Liver (tissue), 7 donors: ENCODE measurements at regions not wholly inside any gene's neighbourhood (a gene's known extent, or its start where the extent isn't known, plus 50 kb on each side); places are given as distances from the start of the nearest gene placed in this dataset.

Source experiments
- DNase-seq: peaks from one replicate; pipeline ENCODE4 v3.0.0-alpha.2; 2017; ENCODE audit warnings: low spot score
- H3K27ac ChIP-seq, 2 donors: one replicate each; pipeline ENCODE4 v1.7.0; 2013; ENCODE audit warnings: inconsistent platforms in 2 of 2, low read length in 2 of 2, control low read depth in 1 of 2, low read depth in 1 of 2, mild to moderate bottlenecking in 1 of 2
- H3K27me3 ChIP-seq, 4 donors: one replicate each; pipeline versions ENCODE4 v1.6.1 to v1.7.0; 2013; ENCODE audit warnings: low read length in 3 of 4, inconsistent platforms in 1 of 4, mild to moderate bottlenecking in 1 of 4, moderate library complexity in 1 of 4; ENCODE audit not compliant: control insufficient read depth in 4 of 4, insufficient read depth in 4 of 4
- H3K36me3 ChIP-seq, 4 donors: one replicate each; pipeline versions ENCODE4 v1.6.1 to v1.7.0; 2013; ENCODE audit warnings: low read length in 3 of 4, mild to moderate bottlenecking in 3 of 4, low read depth in 1 of 4, moderate library complexity in 1 of 4; ENCODE audit not compliant: control insufficient read depth in 4 of 4, insufficient read depth in 3 of 4
- H3K4me1 ChIP-seq, 4 donors: one replicate each; pipeline versions ENCODE4 v1.6.1 to v1.7.0; 2013; ENCODE audit warnings: low read length in 3 of 4, mild to moderate bottlenecking in 3 of 4, moderate library complexity in 1 of 4; ENCODE audit not compliant: control insufficient read depth in 4 of 4, insufficient read depth in 4 of 4
- H3K4me3 ChIP-seq, 3 donors: one replicate each; pipeline versions ENCODE4 v1.6.1 to v1.7.0; 2013; ENCODE audit warnings: low read length in 3 of 3, control low read depth in 1 of 3, low read depth in 1 of 3, mild to moderate bottlenecking in 1 of 3
- H3K9ac ChIP-seq, 2 donors: one replicate each; pipeline ENCODE4 v1.7.0; 2013; ENCODE audit warnings: low read length in 2 of 2, mild to moderate bottlenecking in 2 of 2, moderate library complexity in 2 of 2, control low read depth in 1 of 2, low read depth in 1 of 2
- H3K9me3 ChIP-seq, 4 donors: one replicate each; pipeline versions ENCODE4 v1.6.1 to v1.7.0; 2013; ENCODE audit warnings: low read length in 3 of 4; ENCODE audit not compliant: control insufficient read depth in 4 of 4
- EGR1 ChIP-seq, 2 donors: IDR thresholded peaks; 2 replicates each; pipeline ENCODE4 v1.6.1; 2016 to 2018; ENCODE audit warnings: antibody characterized with exemption in 2 of 2, low read depth in 2 of 2
- FOXA1 ChIP-seq: IDR thresholded peaks from 2 replicates; pipeline ENCODE4 v1.6.1; 2016; ENCODE audit warnings: antibody characterized with exemption
- FOXA2 ChIP-seq: IDR thresholded peaks from 2 replicates; pipeline ENCODE4 v1.6.1; 2016; ENCODE audit warnings: antibody characterized with exemption
- GABPA ChIP-seq, 2 donors: IDR thresholded peaks in 1 of 2; conservative IDR thresholded peaks in 1 of 2; 2 replicates each; pipeline ENCODE4 v1.6.1; 2016; ENCODE audit warnings: antibody characterized with exemption in 2 of 2, mild to moderate bottlenecking in 1 of 2, moderate library complexity in 1 of 2
- HNF4A ChIP-seq, 2 donors: conservative IDR thresholded peaks; 2 replicates each; pipeline ENCODE4 v1.6.1; 2016; ENCODE audit warnings: antibody characterized with exemption in 2 of 2, mild to moderate bottlenecking in 2 of 2
- HNF4G ChIP-seq: IDR thresholded peaks from 2 replicates; pipeline ENCODE4 v1.6.1; 2016; ENCODE audit warnings: antibody characterized with exemption
- JUND ChIP-seq, 2 donors: IDR thresholded peaks; 2 replicates each; pipeline ENCODE4 v1.6.1; 2016; ENCODE audit warnings: antibody characterized with exemption in 2 of 2
- NR2F2 ChIP-seq: IDR thresholded peaks from 2 replicates; pipeline ENCODE4 v1.6.1; 2016; ENCODE audit warnings: antibody characterized with exemption
- RAD21 ChIP-seq, 2 donors: IDR thresholded peaks; 2 replicates each; pipeline ENCODE4 v1.6.1; 2016; ENCODE audit warnings: antibody characterized with exemption in 2 of 2, mild to moderate bottlenecking in 2 of 2
- RXRA ChIP-seq, 2 donors: IDR thresholded peaks; 2 replicates each; pipeline ENCODE4 v1.6.1; 2017 to 2018; ENCODE audit warnings: antibody characterized with exemption in 2 of 2, mild to moderate bottlenecking in 1 of 2
- SP1 ChIP-seq: IDR thresholded peaks from 2 replicates; pipeline ENCODE4 v1.6.1; 2018; ENCODE audit warnings: antibody characterized with exemption, mild to moderate bottlenecking
- TAF1 ChIP-seq: conservative IDR thresholded peaks from 2 replicates; pipeline ENCODE4 v1.6.1; 2016; ENCODE audit warnings: antibody characterized with exemption, mild to moderate bottlenecking
- YY1 ChIP-seq: IDR thresholded peaks from 2 replicates; pipeline ENCODE4 v1.6.1; 2016; ENCODE audit warnings: antibody characterized with exemption, mild to moderate bottlenecking
- WGBS: extraction: QIAGEN DNeasy Blood & Tissue Kit; methylation state at CpG from one replicate; pipeline ENCODE4 v1.1.7; 2013; 5-methylcytosine and 5-hydroxymethylcytosine counted together
- TF ChIP-seq, protein P1 (sequence below): IDR thresholded peaks from 2 replicates; pipeline ENCODE4 v1.6.1; 2016; ENCODE audit warnings: antibody characterized with exemption, mild to moderate bottlenecking
- TF ChIP-seq, protein P2 (sequence below): IDR thresholded peaks from 2 replicates; pipeline ENCODE4 v1.6.1; 2016; ENCODE audit warnings: antibody characterized with exemption
- TF ChIP-seq, protein P3 (sequence below): IDR thresholded peaks from 2 replicates; pipeline ENCODE4 v1.6.1; 2016; ENCODE audit warnings: antibody characterized with exemption
- donor health status: healthy.
- donor health status: healthy.
- donor health status: healthy.
- donor health status: healthy.

DNA sequence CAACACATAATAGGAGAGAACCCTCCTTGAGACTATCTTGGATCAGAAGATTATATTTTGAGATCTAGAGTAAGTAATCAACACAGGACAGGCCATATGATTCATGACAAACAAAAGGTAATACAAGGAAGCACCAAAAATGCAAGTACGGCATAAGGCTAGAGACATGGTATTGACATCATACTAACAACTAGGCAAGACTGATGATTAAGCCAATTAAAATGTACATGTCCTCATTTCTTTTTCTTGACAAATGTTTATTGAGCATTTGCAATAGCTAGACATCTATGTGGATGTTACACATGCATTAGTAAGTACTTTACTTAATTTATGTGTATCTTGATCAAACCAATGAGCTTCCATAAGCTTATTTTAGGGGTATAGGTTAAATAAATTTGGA is 695.7 kb upstream of the GALNTL6 start:
- H3K4me1 ChIP-seq = no peaks in the 10 kb centered on the region
- H3K27ac ChIP-seq = no peak overlapping the region
- H3K27me3 ChIP-seq = no peaks in the 10 kb centered on the region
- no peak for TF ChIP-seq HNF4G
- no peak for TF ChIP-seq TAF1
- no peak for TF ChIP-seq NR2F2
- no peak for TF ChIP-seq JUND (IDR thresholded peaks at IDR 0.05)
- TF ChIP-seq EGR1 (IDR thresholded peaks at IDR 0.05; ENCODE audit: low read depth in 2 of 2) = no peak
- TF ChIP-seq RAD21 (IDR thresholded peaks at IDR 0.05) = no peak
- TF ChIP-seq FOXA2 = no peak
- no peak for TF ChIP-seq RXRA (IDR thresholded peaks at IDR 0.05)
- TF ChIP-seq YY1 = no peak
- TF ChIP-seq SP1 = no peak
- TF ChIP-seq, protein P1, sequence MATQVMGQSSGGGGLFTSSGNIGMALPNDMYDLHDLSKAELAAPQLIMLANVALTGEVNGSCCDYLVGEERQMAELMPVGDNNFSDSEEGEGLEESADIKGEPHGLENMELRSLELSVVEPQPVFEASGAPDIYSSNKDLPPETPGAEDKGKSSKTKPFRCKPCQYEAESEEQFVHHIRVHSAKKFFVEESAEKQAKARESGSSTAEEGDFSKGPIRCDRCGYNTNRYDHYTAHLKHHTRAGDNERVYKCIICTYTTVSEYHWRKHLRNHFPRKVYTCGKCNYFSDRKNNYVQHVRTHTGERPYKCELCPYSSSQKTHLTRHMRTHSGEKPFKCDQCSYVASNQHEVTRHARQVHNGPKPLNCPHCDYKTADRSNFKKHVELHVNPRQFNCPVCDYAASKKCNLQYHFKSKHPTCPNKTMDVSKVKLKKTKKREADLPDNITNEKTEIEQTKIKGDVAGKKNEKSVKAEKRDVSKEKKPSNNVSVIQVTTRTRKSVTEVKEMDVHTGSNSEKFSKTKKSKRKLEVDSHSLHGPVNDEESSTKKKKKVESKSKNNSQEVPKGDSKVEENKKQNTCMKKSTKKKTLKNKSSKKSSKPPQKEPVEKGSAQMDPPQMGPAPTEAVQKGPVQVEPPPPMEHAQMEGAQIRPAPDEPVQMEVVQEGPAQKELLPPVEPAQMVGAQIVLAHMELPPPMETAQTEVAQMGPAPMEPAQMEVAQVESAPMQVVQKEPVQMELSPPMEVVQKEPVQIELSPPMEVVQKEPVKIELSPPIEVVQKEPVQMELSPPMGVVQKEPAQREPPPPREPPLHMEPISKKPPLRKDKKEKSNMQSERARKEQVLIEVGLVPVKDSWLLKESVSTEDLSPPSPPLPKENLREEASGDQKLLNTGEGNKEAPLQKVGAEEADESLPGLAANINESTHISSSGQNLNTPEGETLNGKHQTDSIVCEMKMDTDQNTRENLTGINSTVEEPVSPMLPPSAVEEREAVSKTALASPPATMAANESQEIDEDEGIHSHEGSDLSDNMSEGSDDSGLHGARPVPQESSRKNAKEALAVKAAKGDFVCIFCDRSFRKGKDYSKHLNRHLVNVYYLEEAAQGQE = no peak
- TF ChIP-seq, protein P2, sequence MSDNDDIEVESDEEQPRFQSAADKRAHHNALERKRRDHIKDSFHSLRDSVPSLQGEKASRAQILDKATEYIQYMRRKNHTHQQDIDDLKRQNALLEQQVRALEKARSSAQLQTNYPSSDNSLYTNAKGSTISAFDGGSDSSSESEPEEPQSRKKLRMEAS = no peak
- no peak for TF ChIP-seq FOXA1
- no peak for TF ChIP-seq HNF4A (conservative IDR thresholded peaks at IDR 0.05)
- TF ChIP-seq, protein P3, sequence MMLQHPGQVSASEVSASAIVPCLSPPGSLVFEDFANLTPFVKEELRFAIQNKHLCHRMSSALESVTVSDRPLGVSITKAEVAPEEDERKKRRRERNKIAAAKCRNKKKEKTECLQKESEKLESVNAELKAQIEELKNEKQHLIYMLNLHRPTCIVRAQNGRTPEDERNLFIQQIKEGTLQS = no peak
- H3K9ac ChIP-seq = no peak overlapping the region
- no peaks in the 10 kb centered on the region for H3K36me3 ChIP-seq
- H3K9me3 ChIP-seq = peaks cover 0 to 5% (median under 1%) of the 10 kb centered on the region in 4 donors
- DNase-seq = no peak
- H3K4me3 ChIP-seq = no peak overlapping the region
- 95% methylated on average over 1 of the region's 1 CpG for WGBS

DNA sequence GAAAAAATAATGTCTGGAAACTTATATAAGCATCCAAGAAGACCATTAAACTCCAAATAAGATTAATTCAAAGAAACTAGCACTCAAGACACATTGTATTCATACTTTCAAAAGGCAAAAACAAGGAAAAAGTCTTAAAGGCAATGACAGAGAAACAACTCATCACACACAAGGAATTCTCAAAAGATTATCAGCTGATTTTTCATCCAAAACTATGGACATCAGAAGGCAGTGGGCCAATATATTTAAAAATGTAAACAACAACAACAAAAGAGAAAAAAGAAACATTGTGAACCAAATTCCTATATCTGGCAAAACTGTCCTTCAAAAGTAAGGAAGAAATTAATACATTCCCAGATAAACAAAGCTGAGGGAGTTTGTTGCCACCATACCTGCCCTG is 711.4 kb upstream of the GALNTL6 start:
- Histone ChIP-seq H3K4me1 (no peaks in the 10 kb centered on the region), H3K9ac (no peak overlapping the region), H3K36me3 (no peaks in the 10 kb centered on the region), H3K9me3 (no peaks in the 10 kb centered on the region), H3K4me3 (no peak overlapping the region), H3K27me3 (no peaks in the 10 kb centered on the region), H3K27ac (no peak overlapping the region)
- no peak for TF ChIP-seq GABPA (IDR thresholded peaks at IDR 0.05 in 1 of 2, conservative IDR thresholded peaks at IDR 0.05 in 1 of 2)
- TF ChIP-seq FOXA2 = no peak
- TF ChIP-seq, protein P1 = no peak
- no peak for DNase-seq
